ENCODE measurements at regions not wholly inside any gene's neighbourhood (a gene's known extent, or its start where the extent isn't known, plus 50 kb on each side); places are given as distances from the start of the nearest gene placed in this dataset.

GRCh38 chr21:33967086-33967571, 51.5 kb upstream of the ATP5PO start:
- TF ChIP-seq EZH2 (IDR thresholded peaks at IDR 0.05; ENCODE audit: low read length, missing control alignments) (no peak), CTCF (conservative IDR thresholded peaks at IDR 0.05 in 1 of 2, IDR thresholded peaks at IDR 0.05 in 1 of 2; ENCODE audit: low read depth in 1 of 2, low read length in 2 of 2) (no peak)

All from fibroblast of lung (primary cell).